ENCODE measurements at regions not wholly inside any gene's neighbourhood (a gene's known extent, or its start where the extent isn't known, plus 50 kb on each side); places are given as distances from the start of the nearest gene placed in this dataset.

GRCh38 chr17:74088934-74089329, 114.5 kb upstream of the RPL38 start (continued):
- no peak for TF ChIP-seq AFF4 (CRISPR knock-in tag; IDR thresholded peaks at IDR 0.05)
- TF ChIP-seq THAP7 (CRISPR knock-in tag; IDR thresholded peaks at IDR 0.05), result no peak
- no peak for TF ChIP-seq EP300 (IDR thresholded peaks at IDR 0.05; ENCODE audit: low read depth in 2 of 2, low read length in 2 of 2)
- TF ChIP-seq EP300 (CRISPR knock-in tag; IDR thresholded peaks at IDR 0.05; ENCODE audit: borderline replicate concordance), result no peak
- TF ChIP-seq FOXP1 (IDR thresholded peaks at IDR 0.05), result no peak
- TF ChIP-seq FOXP1 (CRISPR knock-in tag; IDR thresholded peaks at IDR 0.05), result no peak
- TF ChIP-seq REPIN1 (CRISPR knock-in tag; IDR thresholded peaks at IDR 0.05; ENCODE audit: borderline replicate concordance, low read depth), result no peak
- no peak for TF ChIP-seq HDAC1 (CRISPR knock-in tag; IDR thresholded peaks at IDR 0.05)
- no peak for TF ChIP-seq ZNF335 (CRISPR knock-in tag; IDR thresholded peaks at IDR 0.05)
- TF ChIP-seq ATF4 (CRISPR knock-in tag; IDR thresholded peaks at IDR 0.05), result no peak
- TF ChIP-seq REST (IDR thresholded peaks at IDR 0.05; ENCODE audit: borderline replicate concordance in 1 of 2, low read depth in 1 of 2, low read length in 2 of 2), result no peak
- TF ChIP-seq GTF2F1 (IDR thresholded peaks at IDR 0.05; ENCODE audit: low read length), result no peak

Measured in HepG2 (cell line).